ENCODE measurements at regions not wholly inside any gene's neighbourhood (a gene's known extent, or its start where the extent isn't known, plus 50 kb on each side); places are given as distances from the start of the nearest gene placed in this dataset.

DNA sequence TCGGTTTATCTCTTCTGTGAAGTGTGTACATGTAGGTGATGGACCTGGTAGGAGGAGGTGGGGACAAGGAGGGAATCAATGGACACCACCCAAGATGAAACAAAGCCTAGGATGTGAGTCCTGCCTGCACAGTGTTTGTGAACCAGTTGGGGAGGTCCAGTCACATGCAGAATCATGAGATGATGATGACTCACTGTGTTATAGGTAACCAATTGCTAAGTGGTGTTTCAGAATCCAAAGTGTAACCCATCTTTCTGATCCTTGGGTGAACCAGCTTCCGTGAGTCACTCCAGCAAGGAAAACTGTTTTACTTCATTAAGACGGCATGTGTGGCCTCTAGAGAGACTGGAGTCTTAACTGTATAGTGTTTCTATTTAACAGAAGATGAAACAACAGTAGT lies 57.9 kb upstream of the HPF1 start:
- Mint-ChIP-seq H3K27me3 (ENCODE audit: low read depth) (peaks cover 24% of the 10 kb centered on the region), H3K4me1 (ENCODE audit: low read depth) (no peaks in the 10 kb centered on the region), H3K9me3 (ENCODE audit: low read depth) (no peaks in the 10 kb centered on the region), H3K4me3 (ENCODE audit: unreplicated experiment) (no peak overlapping the region), H3K36me3 (ENCODE audit: low read depth) (no peaks in the 10 kb centered on the region), H3K27ac (ENCODE audit: unreplicated experiment) (no peak overlapping the region)
- TF ChIP-seq CTCF (IDR thresholded peaks at IDR 0.05): no peak
- no peak for DNase-seq (ENCODE audit: low spot score)

- H3K27me3 Mint-ChIP-seq (ENCODE audit: low read depth): peaks cover 29% of the 10 kb centered on the region
- H3K36me3 Mint-ChIP-seq (ENCODE audit: low read depth): no peaks in the 10 kb centered on the region
- DNase-seq (ENCODE audit: low spot score): no peak
- no peaks in the 10 kb centered on the region for H3K4me1 Mint-ChIP-seq (ENCODE audit: low read depth)
- no peak for TF ChIP-seq CTCF (IDR thresholded peaks at IDR 0.05)
- no peaks in the 10 kb centered on the region for H3K9me3 Mint-ChIP-seq (ENCODE audit: low read depth)
- H3K27ac Mint-ChIP-seq (ENCODE audit: unreplicated experiment): no peak overlapping the region
- H3K4me3 Mint-ChIP-seq (ENCODE audit: unreplicated experiment): no peak overlapping the region
These were observed 53.7 kb upstream of the HPF1 start for GRCh38 chr4:169811476-169811875.

DNA sequence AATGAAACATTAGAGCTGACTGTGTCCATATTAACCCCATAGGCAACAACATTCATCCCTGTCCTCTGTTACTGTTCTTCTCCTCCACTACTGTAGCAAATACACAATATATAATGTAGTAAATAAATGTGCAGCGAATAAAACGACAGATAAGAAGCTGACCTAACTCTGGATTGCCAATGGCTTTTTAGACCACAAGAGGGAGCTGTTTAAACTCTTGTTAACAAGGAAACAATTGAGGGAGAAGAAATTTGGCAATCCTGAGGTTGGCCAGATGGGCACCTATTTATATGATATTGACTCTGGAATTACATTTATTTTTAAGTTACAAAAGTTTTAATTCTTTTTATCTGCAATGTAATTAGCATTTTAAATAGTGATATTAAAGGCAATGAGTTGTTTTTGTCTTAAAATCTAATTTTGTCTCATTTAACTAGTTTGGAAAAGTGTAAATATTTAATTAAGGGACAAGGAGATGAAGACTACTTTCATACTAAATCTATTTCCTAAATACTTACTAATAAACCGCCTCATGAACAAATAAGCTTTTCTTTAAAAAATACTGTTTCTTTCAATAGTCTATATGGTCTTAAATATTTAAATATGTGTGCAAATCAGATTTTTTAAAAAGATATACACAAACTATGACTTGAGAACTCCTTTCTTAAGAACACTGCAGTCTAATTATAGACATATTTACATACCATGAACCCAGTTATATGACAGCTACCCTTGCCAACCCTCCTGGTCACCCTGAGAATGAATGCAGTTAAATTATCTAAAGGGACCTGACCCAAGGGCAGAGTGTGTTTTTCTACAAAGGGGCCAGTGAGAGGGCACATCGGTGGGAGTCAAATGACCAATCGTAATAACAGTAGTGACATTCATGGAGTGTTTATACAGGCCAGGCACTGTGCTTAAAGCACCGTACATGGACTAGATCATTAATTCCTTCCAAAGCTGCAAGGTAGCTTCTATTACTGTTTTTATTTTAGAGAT lies 52.9 kb upstream of the HPF1 start:
- DNase-seq (ENCODE audit: low spot score): no peak
- Mint-ChIP-seq H3K9me3 (ENCODE audit: low read depth) (no peaks in the 10 kb centered on the region), H3K27me3 (ENCODE audit: low read depth) (peaks cover 24% of the 10 kb centered on the region), H3K27ac (ENCODE audit: unreplicated experiment) (no peak overlapping the region), H3K4me1 (ENCODE audit: low read depth) (no peaks in the 10 kb centered on the region), H3K4me3 (ENCODE audit: unreplicated experiment) (no peak overlapping the region), H3K36me3 (ENCODE audit: low read depth) (no peaks in the 10 kb centered on the region)
- TF ChIP-seq CTCF (IDR thresholded peaks at IDR 0.05): peak; percentile 97

- no peaks in the 10 kb centered on the region for H3K9me3 Mint-ChIP-seq (ENCODE audit: low read depth)
- peaks cover 19% of the 10 kb centered on the region for H3K27me3 Mint-ChIP-seq (ENCODE audit: low read depth)
- no peak for TF ChIP-seq CTCF (IDR thresholded peaks at IDR 0.05)
- H3K36me3 Mint-ChIP-seq (ENCODE audit: low read depth): no peaks in the 10 kb centered on the region
- H3K4me3 Mint-ChIP-seq (ENCODE audit: unreplicated experiment): no peak overlapping the region
- no peak for DNase-seq (ENCODE audit: low spot score)
- H3K27ac Mint-ChIP-seq (ENCODE audit: unreplicated experiment): no peak overlapping the region
- H3K4me1 Mint-ChIP-seq (ENCODE audit: low read depth): no peaks in the 10 kb centered on the region
These were observed 50.3 kb upstream of the HPF1 start for GRCh38 chr4:169807934-169808509.
